DOHH2 (cell line): ENCODE measurements at regions not wholly inside any gene's neighbourhood (a gene's known extent, or its start where the extent isn't known, plus 50 kb on each side); places are given as distances from the start of the nearest gene placed in this dataset.

Source experiments
- H3F3A ChIP-seq: fragments of 200-600 bp; sonication (generic), shearing (Covaris generic); 2 replicates; pipeline ENCODE4 v1.6.0; 2016; ENCODE audit warnings: antibody characterized with exemption, mild to moderate bottlenecking; ENCODE audit not compliant: control insufficient read depth, insufficient read depth
- H3K27ac ChIP-seq: fragments of 200-600 bp; sonication (generic); 2 replicates; pipeline ENCODE4 v1.5.1; 2014; ENCODE audit warnings: low read depth, mild to moderate bottlenecking, low read length, moderate library complexity
- H3K27me3 ChIP-seq: fragments of 200-600 bp; sonication (generic); 2 replicates; pipeline ENCODE4 v1.6.1; 2014; ENCODE audit warnings: mild to moderate bottlenecking, low read length, mixed read lengths; ENCODE audit not compliant: control insufficient read depth
- H3K36me3 ChIP-seq: fragments of 200-600 bp; sonication (generic); 2 replicates; pipeline ENCODE4 v1.6.1; 2014; ENCODE audit warnings: mild to moderate bottlenecking, low read length, moderate library complexity, mixed read lengths; ENCODE audit not compliant: control insufficient read depth
- H3K4me1 ChIP-seq: fragments of 200-600 bp; sonication (generic); 2 replicates; pipeline ENCODE4 v1.6.1; 2014; ENCODE audit warnings: mild to moderate bottlenecking, low read length, mixed read lengths; ENCODE audit not compliant: control insufficient read depth
- H3K4me2 ChIP-seq: fragments of 200-600 bp; sonication (generic); 2 replicates; pipeline ENCODE4 v1.6.0; 2014; ENCODE audit warnings: mild to moderate bottlenecking, low read length, moderate library complexity
- H3K4me3 ChIP-seq: fragments of 200-600 bp; sonication (generic); 2 replicates; pipeline ENCODE4 v1.5.1; 2014; ENCODE audit warnings: mild to moderate bottlenecking, low read length, mixed read lengths
- H3K79me2 ChIP-seq: fragments of 200-600 bp; sonication (generic); 2 replicates; pipeline ENCODE4 v1.6.1; 2014; ENCODE audit warnings: mild to moderate bottlenecking, low read length, mixed read lengths; ENCODE audit not compliant: control insufficient read depth
- H3K9me2 ChIP-seq: fragments of 200-600 bp; sonication (generic); replicated peaks from 2 replicates; pipeline ENCODE4 v1.6.1; 2014; ENCODE audit warnings: mild to moderate bottlenecking, low read length, mixed read lengths; ENCODE audit not compliant: control insufficient read depth
- H3K9me3 ChIP-seq: fragments of 200-600 bp; sonication (generic); 2 replicates; pipeline ENCODE4 v1.6.1; 2014; ENCODE audit warnings: antibody characterized with exemption, low read length, mixed read lengths; ENCODE audit not compliant: control insufficient read depth, insufficient read depth
- H4K20me1 ChIP-seq: fragments of 200-600 bp; sonication (generic); 2 replicates; pipeline ENCODE4 v1.6.0; 2014; ENCODE audit warnings: low read depth, mild to moderate bottlenecking, antibody characterized with exemption, low read length, moderate library complexity; ENCODE audit not compliant: control insufficient read depth, insufficient read depth
- CTCF ChIP-seq: fragments of 200-600 bp; sonication (generic); IDR thresholded peaks from one replicate; pipeline ENCODE4 v1.5.1; 2014; ENCODE audit warnings: antibody characterized with exemption, mild to moderate bottlenecking, low read depth, low read length; ENCODE audit not compliant: poor library complexity, severe bottlenecking
- EZH2phosphoT487 ChIP-seq: fragments of 200-600 bp; sonication (generic); IDR thresholded peaks from 2 replicates; pipeline ENCODE4 v1.6.1; 2017; ENCODE audit warnings: borderline replicate concordance, mild to moderate bottlenecking, antibody characterized with exemption, low read length, moderate library complexity, mixed read lengths

DNA sequence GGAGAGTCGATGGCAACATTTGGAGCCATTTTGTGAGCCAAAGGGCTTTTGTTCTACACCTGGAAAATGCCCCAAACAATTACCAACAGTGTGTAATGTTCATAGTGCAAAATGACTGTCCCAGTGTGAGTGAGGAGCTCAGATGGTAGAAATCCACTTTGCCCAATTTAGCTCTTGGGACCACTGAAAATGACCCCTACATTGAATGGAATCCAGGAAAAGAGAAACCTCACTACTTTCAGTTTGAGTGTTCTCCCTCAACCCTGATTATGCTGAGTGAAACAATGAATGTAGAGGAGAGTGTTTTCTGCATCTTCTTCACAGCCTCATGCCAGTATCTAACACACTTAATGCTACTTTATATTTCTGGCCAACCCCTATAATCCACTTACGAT, 84.9 kb upstream of the NRN1 start:
- Histone ChIP-seq H3K27me3 (peaks cover 12% of the 10 kb centered on the region), H3K4me1 (no peaks in the 10 kb centered on the region), H3K27ac (no peak overlapping the region), H3K9me2 (no peaks in the 10 kb centered on the region), H3K36me3 (no peaks in the 10 kb centered on the region), H3K9me3 (no peaks in the 10 kb centered on the region), H4K20me1 (no peaks in the 10 kb centered on the region), H3K4me3 (no peak overlapping the region), H3F3A (no peaks in the 10 kb centered on the region), H3K79me2 (no peaks in the 10 kb centered on the region), H3K4me2 (no peak overlapping the region)
- no peak for TF ChIP-seq EZH2phosphoT487
- no peak for TF ChIP-seq CTCF

- no peaks in the 10 kb centered on the region for H3K79me2 ChIP-seq
- no peaks in the 10 kb centered on the region for H3F3A ChIP-seq
- no peaks in the 10 kb centered on the region for H3K4me1 ChIP-seq
- peaks cover 12% of the 10 kb centered on the region for H3K27me3 ChIP-seq
- no peak overlapping the region for H3K27ac ChIP-seq
- no peaks in the 10 kb centered on the region for H3K9me3 ChIP-seq
- H3K4me2 ChIP-seq: no peak overlapping the region
- H4K20me1 ChIP-seq: no peaks in the 10 kb centered on the region
- H3K9me2 ChIP-seq: no peaks in the 10 kb centered on the region
- H3K4me3 ChIP-seq: no peak overlapping the region
- no peak for TF ChIP-seq EZH2phosphoT487
- no peak for TF ChIP-seq CTCF
- H3K36me3 ChIP-seq: no peaks in the 10 kb centered on the region
Measured at GRCh38 chr6:6090861-6091607, 84.3 kb upstream of the NRN1 start.

DNA sequence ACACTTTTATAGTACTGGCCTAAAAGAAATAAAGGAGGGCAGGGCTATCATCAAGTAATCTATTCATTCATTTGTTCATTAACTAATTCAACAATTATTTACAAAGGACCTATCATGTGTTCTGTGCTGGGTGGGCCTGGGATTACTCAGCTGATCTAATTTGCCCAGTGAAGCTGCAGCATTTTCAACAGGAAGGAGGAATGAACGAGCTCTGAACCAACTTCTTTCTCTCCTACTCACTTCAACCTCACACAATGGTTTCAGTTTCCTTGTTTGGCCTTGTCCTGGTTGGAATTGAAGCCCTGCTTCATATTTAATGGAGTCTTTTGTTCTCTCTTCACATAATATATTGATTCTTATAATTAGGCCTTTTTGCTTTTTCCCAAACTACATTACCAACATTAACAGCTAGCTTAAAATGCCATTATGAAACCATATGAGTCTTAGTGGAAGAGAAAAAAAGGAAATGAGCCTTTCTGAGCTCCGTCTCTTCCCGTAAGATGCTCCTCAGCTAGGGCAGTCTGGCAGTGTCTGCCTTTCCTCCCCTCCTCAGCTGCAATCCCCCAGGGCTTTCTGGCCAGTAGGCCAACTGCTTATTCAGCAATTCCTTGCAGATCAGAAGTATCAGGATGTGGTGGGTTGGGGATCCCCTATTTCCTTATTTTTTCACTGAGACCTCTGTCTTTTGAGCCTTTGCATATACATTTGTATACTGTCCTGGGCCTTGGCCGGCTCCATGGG, 79.4 kb upstream of the NRN1 start:
- H3K4me2 ChIP-seq: no peak overlapping the region
- 0 out of 2 replicates have a peak, but pooled peaks cover 3% of the 10 kb centered on the region for H3K9me3 ChIP-seq
- H3K27ac ChIP-seq: no peak overlapping the region
- no peaks in the 10 kb centered on the region for H3K36me3 ChIP-seq
- no peak overlapping the region for H3K4me3 ChIP-seq
- H3K9me2 ChIP-seq: no peaks in the 10 kb centered on the region; the same call in 1 of the 2 replicates
- no peaks in the 10 kb centered on the region for H4K20me1 ChIP-seq
- TF ChIP-seq EZH2phosphoT487 (no peak), CTCF (no peak)
- no peaks in the 10 kb centered on the region for H3K79me2 ChIP-seq
- H3K4me1 ChIP-seq: no peaks in the 10 kb centered on the region
- peaks cover 11% of the 10 kb centered on the region for H3K27me3 ChIP-seq
- no peaks in the 10 kb centered on the region for H3F3A ChIP-seq
